CMK (cell line): ENCODE measurements at regions not wholly inside any gene's neighbourhood (a gene's known extent, or its start where the extent isn't known, plus 50 kb on each side); places are given as distances from the start of the nearest gene placed in this dataset.

Source experiments
- DNase-seq: peaks from one replicate; pipeline ENCODE4 v3.0.0-alpha.2; 2010; ENCODE audit warnings: low read depth

GRCh38 chr22:49506010-49506400 is 321.7 kb downstream of the BRD1 start:
- DNase-seq: no peak

- no peak for DNase-seq
Measured at GRCh38 chr22:49505337-49506009, 322.2 kb downstream of the BRD1 start.

GRCh38 chr22:49503896-49504521 is 323.7 kb downstream of the BRD1 start:
- DNase-seq: no peak

GRCh38 chr22:49503321-49503720 is 324.4 kb downstream of the BRD1 start:
- no peak for DNase-seq

GRCh38 chr22:49502126-49502826 is 325.4 kb downstream of the BRD1 start:
- DNase-seq: no peak

GRCh38 chr22:49500942-49501395 is 326.7 kb downstream of the BRD1 start:
- no peak for DNase-seq

GRCh38 chr22:49500076-49500460 is 327.6 kb downstream of the BRD1 start:
- no peak for DNase-seq

GRCh38 chr22:49499433-49500075 is 328.1 kb downstream of the BRD1 start:
- no peak for DNase-seq

- no peak for DNase-seq
Measured at GRCh38 chr22:49497266-49497665, 330.4 kb downstream of the BRD1 start.

- DNase-seq: no peak
Measured at GRCh38 chr22:49494555-49494954, 333.1 kb downstream of the BRD1 start.

GRCh38 chr22:49492741-49493251 is 334.9 kb downstream of the BRD1 start:
- DNase-seq: no peak

- DNase-seq: no peak
Measured at GRCh38 chr22:49492308-49492707, 335.4 kb downstream of the BRD1 start.

GRCh38 chr22:49491726-49492125 is 335.9 kb downstream of the BRD1 start:
- DNase-seq: no peak

GRCh38 chr22:49491221-49491635 is 336.4 kb downstream of the BRD1 start:
- no peak for DNase-seq

GRCh38 chr22:49490692-49491091 is 337.0 kb downstream of the BRD1 start:
- DNase-seq: no peak

GRCh38 chr22:49489821-49490220 is 337.9 kb downstream of the BRD1 start:
- DNase-seq: no peak

- no peak for DNase-seq
Measured at GRCh38 chr22:49488943-49489342, 338.7 kb downstream of the BRD1 start.

- DNase-seq: no peak
Measured at GRCh38 chr22:49487950-49488349, 339.7 kb downstream of the BRD1 start.

- DNase-seq: no peak
Measured at GRCh38 chr22:49486225-49486624, 341.4 kb downstream of the BRD1 start.

GRCh38 chr22:49483946-49484345 is 343.7 kb downstream of the BRD1 start:
- DNase-seq: no peak

- DNase-seq: no peak
Measured at GRCh38 chr22:49483281-49483870, 344.3 kb downstream of the BRD1 start.

GRCh38 chr22:49482811-49483210 is 344.9 kb downstream of the BRD1 start:
- DNase-seq: no peak
